ENCODE measurements at regions not wholly inside any gene's neighbourhood (a gene's known extent, or its start where the extent isn't known, plus 50 kb on each side); places are given as distances from the start of the nearest gene placed in this dataset.

DNA sequence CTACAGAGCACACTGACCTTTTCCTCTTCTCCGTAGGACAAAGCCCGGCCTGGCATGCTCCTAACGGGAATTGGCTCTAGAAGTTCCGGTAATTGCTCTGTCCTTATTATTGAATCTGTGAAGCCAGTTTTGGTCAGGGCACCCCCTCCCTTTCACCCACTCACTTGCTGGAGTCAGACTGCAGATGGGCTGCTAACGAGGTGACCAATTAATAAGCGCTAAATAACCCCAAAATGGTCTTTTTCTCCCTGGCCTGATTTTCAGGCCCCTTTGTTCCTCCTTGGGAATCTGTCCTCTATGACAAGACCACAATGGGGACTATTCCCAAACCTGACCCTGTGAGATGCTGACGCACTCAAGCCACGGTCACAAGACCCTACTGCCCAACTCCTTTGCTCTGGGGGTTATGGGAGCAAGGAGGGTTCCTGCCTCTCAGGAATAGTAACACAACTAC lies 610.0 kb upstream of the CADM1 start:
- DNase-seq (ENCODE audit: low spot score), result no peak

DNA sequence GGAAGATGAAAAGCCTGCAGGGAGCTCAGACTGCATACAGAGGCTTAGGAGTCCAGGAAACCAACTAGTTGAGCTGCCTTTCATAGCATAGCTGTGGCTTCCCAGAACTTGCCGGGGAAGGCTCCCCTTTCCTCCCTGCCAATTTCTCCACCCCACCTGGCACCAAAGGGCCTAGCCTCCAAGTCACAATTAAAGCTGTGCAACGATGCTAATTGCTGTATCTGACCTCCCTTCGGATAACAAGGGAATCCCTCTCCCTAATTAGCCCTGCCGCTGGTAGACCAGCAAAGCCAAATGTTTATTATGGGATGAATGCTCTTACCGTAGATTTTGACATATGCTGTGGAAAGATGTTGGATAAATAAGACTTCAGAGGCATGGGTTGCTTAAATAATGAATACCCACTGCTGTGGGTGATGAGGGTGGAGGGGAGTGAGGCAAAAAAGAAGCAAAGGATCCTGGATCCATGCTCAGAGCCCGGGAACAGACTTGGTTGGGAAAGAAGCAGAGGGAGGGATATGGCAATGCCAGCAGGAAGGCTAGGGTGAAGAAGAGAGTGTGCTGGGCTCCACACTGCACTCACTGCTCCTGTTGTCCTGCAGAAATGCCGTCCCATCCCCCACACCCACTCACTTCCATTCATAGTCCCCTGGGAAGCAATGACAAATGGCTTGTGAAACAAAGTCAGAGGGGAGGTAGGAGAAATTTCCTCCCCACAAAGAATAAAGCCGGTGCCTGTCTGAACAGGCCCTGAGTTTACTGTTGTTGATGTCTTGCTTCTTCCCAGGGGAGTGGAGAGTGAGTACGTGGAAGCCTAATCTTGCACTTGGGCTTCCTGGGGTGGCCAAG lies 608.1 kb upstream of the CADM1 start:
- no peak for DNase-seq (ENCODE audit: low spot score)

DNA sequence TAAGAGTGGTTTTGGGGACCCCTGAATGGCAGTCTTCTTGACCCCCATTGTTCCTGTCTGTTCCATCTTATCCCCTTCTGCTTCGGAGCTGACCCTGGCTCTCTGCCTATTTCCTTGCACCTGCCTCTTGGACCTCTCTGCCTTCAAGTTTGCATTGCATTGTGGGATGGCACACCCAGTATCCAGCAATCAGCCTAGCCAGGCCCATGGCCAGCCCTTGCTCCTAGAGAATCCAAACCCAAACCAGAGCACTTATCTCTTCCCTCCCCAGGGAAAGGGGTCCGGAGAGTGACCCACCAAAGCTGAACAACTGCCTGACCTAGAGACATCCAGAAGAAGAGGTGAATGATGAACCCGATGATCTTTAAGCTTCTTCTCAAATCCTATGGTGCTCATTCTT lies 607.3 kb upstream of the CADM1 start:
- no peak for DNase-seq (ENCODE audit: low spot score)

DNA sequence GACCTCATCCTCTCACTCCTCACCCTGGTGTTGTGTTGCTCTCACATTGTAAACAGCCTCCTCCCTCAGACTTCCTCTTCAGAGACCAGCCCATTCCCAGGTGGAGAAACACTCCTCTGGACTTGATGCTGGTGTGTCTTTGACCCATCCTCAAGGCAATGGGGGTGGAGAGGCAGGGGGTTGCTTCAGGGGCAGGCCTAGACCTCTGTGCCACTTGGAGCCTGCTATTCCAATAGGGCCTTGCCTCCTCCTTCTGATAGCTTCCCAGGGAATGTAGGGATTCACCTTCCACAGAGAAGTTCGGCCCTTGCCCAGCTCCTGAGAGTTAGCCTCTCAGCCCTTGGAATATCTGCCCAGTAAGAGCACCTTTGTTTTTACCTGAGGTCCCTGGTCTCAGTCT lies 606.6 kb upstream of the CADM1 start:
- no peak for DNase-seq (ENCODE audit: low spot score)

DNA sequence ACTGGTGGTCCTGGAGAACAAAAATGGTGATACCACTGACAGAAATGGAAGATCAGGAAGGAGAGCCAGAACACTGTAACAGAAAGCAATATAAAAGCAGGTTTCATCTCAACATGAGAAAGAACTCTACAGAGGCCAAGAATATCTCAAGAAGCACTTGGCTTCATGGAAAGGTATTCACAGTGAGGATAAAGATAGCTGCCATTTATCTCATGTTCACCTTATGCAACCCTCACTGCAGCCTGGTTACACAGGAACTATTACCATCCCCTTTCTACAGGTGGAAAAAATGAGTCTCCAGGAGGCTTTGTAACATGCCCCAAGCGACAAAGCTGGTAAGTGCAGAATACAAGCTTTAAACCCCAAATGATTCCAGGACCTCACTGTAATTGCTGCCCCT lies 606.1 kb upstream of the CADM1 start:
- no peak for DNase-seq (ENCODE audit: low spot score)

DNA sequence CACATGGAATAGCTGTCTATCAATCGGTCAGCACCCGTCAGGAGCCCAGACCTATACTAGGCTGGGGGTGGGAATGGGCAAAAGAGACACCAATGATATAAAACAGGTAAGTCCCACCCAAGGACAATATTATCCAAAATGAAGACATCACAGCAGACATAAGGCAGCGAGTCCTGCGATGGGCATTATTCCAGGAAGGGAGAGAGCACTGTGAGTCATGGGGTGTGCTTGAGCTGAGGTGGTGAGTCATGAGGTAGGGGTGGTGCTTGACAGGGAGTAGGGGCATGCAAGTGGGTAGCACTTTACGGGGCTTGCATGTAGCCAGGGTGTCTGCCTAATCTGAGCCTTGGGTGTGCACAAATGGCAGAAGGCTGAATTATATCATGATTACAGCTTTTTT lies 605.0 kb upstream of the CADM1 start:
- DNase-seq (ENCODE audit: low spot score), result no peak

DNA sequence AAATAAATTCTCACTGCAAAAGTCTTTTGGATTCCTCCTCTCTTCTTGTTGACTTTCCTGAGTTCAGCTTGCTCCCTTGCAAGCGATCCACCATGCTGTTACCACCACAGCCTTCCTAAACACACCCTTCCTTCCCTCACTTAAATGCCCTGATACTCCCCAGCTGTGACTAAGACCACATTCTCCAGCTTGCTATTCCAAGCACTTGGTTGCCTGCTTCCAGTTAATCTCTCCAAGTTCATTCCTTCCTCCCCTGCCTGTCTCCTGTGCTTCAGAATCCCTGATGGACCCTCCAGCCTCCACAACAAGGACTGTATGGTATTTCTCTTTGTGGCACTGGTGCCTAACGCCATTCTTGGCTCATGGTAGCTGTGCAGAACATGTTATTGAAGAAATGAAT lies 603.9 kb upstream of the CADM1 start:
- DNase-seq (ENCODE audit: low spot score), result no peak

DNA sequence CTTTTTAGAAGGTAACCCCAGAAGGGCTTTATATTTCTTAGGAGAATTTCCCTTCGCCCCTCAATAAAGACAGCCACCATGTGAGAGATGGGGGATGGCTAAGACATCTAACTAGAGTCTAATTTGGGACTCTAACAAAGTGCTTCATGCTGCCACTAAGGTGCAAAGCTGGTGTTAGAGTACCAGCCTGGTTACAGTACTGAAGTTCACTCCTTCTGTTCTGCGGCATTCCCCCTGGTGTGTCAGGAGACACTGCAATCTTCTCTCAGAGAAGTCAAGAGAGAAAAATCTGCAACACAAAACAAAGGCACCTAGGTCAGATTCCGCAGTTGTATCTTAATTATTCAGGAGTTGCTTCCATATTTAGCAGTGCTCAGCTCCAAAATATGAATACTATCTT lies 603.0 kb upstream of the CADM1 start:
- DNase-seq (ENCODE audit: low spot score), result no peak

DNA sequence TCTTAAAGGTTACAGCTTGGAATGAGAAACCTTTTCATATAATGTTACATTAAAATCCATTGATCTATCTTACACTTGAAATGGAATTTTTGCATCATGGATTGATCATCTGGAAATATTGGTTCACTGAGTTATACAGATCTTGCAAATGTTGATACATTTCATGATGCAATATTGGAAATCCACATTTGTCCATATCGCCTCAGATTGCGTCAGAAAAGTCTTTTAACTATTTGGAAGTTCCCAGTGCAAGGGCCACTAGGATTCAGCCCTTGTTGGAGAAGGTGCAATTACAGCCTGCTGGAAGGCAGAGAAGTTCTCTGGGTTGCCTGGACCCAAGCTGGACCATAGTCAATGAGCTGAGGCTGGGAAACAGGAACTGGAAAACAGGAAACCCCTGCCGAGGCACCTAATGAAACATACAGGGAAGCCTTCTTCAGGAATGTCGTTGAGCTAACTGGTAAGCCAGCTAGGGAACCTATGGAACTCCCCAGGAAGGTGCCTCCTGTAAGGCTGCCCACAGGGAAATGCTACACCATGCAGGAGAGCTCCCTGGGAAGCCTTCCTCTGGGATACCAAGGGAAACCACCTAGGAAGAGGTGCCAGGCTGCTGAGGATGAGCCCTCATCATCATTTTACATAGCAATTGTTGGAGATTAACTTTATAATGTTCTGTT lies 600.4 kb upstream of the CADM1 start:
- DNase-seq (ENCODE audit: low spot score), result no peak

DNA sequence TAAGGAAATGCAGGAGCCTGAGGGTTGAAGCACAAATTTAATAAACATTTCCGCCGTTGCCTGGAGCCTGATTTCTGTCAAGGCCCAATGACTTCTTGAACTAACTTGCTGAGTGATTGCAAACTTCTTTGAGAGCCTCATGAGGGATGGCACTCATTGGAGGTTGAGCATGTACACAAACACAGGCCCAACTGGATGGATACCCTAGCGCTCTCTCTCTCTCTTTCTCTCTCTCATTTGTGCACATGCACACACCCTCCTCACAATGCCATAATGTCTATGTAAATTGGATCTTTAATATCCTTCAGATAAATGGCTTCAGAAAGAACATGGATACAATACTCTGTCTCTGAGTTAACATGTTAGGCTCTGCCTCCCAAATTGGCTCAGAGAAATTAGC lies 597.7 kb upstream of the CADM1 start:
- DNase-seq (ENCODE audit: low spot score), result no peak

DNA sequence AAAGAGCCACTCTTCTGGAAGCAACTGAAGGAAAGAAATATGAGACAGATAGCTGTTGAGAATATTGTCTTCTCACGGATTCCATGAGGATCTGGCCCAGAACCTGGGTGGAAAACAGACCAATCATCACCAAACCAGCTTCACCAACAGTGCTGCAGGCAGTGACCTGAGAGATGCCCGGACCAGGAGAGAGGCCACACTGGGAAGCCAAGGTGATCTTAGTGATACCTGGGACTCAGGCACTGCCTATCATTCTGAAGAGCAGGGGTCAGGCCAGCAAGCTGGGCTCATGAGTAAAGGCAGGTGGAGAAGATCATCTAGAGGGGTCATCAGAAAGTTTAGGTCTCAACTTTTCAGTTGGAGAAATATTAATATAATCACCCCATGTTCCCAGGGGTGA lies 595.8 kb upstream of the CADM1 start:
- no peak for DNase-seq (ENCODE audit: low spot score)

DNA sequence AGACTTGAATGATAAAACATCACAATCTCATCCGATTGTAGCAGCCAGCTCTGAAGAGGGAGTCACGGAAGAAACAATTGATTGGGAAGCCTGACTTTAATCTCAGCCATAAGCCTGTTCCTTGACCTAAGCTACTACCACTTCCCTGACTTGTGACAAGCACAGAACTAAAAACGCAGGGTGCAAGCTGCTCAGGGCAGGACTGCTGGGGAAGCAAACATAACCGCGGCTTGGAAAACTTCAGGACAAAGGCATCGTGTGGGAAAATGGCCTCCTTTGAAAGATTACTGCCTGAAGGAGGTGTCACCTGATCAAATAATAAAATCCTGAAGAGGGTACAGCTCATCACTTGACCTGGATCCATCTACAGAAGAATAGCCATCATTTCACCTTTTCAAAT lies 595.3 kb upstream of the CADM1 start:
- DNase-seq (ENCODE audit: low spot score), result no peak

DNA sequence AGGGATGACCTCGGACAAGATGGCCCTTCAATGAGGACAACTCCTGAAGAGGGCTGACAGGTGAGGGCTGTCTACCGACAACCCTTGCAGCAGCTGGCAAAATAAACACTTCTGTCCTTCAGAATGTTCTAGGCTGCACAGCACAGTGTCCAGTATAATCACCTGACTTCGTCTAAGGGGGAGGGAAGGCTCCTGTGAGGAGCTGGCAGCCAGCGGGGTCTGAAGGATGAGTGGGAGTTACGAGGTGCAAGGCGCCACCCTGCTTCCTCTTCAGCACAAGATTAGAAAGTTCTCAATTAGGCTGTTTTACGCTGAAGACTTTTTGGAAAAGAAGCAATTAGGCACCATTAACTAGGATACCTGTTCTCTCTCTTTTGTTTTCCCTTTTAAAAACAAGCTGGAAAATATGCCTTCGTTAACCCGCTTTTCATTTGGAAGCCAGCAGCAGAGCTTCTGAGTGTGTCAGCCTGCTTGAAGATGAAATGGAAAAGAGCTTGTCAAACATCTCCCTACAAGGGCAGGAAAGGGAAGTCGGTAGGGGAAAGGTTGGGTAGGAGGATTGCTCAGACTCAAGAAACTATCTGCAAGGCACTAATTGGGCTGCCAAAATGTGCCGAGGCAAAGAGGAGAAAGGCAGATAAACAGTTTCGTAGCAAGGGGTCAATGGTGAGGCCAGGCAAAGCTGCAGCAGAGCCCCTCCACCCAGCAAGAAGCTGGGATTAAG lies 592.2 kb upstream of the CADM1 start:
- DNase-seq (ENCODE audit: low spot score), result no peak

DNA sequence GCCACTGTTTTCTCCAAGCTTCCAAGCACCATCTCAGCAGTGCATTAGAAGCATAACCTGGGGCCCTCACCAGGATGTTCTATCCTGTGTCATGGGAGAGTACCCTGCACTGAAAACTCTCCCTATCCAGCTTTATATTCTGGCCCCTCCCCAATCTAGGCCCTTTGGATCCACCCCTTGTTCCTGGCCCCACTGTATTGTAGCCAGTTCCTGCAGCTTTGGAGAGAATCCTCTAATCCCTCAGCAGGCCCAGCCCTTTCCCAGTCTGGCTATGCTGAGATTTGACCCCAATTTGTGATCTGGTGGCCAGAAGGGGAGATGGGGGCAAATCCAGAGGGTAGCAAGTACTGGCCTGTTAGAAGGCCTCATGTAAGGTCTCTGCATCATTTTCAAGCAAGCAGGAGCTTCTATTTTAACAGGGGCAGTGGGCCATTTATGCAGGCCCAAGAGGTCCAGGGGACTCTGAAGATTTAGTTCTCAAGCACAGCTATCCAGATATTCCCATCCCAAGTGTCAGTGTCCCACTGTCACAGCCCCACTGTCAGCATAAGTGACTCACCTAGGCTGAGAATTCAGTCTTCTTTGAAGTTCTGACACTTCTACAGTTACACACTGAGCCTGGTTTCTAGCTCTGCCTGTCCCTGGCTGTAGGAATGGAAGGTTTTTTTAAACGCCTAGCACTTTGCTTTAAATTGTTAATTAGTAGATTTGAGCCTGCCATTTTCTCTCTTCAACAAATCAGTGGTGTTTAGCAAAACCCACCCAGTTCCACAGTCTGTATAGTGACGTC lies 589.5 kb upstream of the CADM1 start:
- no peak for DNase-seq (ENCODE audit: low spot score)

DNA sequence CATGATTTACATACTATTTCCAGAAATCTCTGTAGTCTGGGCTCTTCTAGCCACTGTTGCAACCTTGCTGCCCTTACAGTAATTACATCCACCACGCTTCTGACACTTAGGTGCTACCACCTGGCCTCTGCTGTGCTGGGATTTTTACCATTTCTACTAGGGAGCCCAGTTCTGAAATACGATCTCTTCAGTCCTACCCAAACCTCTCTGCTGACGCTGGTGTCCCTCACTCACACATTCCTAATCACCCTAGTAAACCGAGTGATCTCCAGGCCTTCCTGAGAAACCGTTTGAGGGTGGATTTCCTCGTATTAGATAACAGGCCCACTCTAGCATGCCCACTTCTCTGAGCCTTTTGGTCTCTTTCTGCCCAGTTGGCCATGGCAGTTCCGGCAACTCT lies 588.9 kb upstream of the CADM1 start:
- DNase-seq (ENCODE audit: low spot score), result no peak

DNA sequence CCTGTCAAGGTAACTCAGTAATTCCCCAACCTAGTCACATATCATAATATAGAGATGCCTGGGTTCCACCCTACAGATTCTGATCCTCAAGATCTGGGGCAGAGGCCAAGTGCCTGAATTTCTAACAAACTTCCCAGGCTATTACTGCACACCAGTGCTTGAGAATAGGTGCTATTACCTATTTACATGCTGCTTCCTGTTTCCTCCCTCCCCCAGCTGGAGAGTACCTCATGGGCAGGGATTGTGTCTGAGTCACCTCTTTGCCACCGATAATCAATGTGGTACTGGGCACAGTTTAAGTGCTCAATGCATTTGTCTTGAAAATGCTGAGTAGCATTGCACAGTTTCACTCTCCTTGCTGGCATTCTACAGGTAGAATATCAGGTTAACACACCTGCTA lies 582.2 kb upstream of the CADM1 start:
- no peak for DNase-seq (ENCODE audit: low spot score)

DNA sequence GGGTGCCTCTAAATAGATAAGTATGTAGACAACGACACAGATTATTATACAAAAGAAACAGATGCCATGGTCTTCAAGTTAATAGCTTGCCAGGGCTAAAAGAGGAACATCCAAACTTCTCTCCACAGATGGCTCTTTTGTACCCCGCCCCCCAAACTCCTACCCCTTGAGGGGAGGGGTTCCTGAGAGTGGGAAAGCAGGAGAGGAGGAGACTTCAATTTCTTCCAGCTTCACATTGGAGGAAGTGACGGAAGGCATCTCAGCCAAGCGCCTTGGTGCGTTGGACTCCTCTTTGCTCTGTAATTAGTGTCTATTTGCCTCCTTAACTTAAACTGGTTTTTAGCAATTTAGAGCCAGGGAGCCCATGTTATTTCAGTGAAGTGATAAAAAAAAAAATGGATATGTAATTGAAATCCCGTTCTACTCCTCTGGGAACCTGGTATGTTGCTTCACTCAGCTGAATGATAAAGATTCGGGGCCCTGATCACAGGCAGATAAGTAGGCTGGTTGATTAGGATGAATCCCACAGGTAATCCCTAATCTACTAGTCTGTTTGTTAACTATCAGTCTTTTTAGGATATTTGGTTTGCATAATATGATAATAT lies 580.9 kb upstream of the CADM1 start:
- no peak for DNase-seq (ENCODE audit: low spot score)

DNA sequence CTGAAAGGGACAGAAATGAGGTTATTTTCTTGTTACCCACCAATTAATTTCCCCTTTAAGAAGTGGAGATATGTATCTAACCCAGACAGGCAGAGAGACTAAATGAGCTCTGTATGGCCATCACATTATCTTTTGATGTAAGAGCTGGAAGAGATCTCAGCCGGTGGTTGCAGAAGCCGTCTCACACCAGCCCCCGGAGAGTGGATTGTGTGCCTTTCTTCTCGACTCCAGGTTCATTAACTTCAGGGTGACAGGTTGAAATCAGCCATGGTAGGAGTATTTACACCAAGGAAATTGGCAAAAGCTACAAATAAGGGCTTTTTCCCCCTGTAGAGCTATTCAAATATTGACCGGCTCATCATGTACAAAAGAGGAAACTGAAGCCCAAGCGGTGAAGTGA lies 580.3 kb upstream of the CADM1 start:
- DNase-seq (ENCODE audit: low spot score), result no peak

DNA sequence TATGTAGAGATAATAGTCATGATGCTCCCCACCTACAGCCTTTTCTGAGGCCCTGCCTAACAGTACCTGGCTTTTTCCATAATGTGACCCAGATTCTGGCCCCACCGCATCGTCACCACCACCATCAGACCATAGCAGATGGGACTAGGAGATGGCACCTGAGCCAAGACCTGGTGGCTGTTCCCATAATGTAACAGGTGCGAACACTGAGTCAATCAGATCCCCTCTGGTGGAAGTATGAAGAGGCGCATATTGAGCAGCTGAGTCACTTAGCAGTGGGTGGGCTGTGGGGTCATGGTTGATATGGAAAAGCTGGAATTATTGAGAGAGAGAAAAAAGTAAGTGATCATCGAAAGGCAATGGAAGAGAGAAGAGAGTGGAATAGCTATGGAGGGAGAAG lies 578.0 kb upstream of the CADM1 start:
- DNase-seq (ENCODE audit: low spot score), result no peak

DNA sequence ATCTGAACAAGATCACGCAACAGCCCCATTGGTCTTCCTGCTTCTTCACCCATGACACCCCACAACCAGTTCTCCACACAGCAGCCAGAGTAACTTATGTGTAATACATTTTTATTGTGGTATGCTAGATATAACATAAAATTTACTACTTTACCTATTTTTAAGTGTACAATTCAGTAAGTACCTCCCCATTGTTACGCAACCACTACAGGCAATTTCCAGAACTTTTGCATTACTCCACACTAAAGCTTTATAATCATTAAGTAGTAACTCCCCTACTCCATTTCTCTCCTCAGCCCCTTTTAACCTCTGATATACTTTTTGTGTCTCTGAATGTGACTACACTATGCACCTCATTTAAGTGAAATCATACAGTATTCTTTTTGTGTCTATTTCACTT lies 575.4 kb upstream of the CADM1 start:
- no peak for DNase-seq (ENCODE audit: low spot score)

DNA sequence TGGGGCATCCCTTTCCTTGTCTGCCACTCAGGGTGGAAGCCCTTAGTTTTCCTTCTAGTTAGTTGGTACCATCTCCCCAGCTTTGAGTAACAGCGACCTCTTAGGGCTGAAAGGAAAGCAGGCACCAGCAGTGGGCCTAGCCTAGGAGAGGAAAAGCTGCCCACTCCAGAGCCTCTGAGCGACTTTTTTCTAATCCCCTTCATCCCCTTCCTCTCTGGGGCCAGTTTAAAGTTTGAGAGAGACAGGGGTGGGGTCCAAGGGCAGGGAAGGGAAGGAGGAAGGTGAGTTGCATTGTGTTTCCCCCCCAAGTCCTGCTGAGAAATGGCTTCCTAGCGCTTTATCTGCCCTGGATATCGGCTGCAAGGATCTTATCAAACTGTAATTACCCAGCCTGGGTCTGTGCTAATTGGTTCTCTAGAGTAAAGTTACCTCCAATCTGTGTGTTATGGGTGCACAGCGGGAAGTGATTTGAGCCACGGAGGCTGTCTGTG lies 573.9 kb upstream of the CADM1 start:
- no peak for DNase-seq (ENCODE audit: low spot score)

DNA sequence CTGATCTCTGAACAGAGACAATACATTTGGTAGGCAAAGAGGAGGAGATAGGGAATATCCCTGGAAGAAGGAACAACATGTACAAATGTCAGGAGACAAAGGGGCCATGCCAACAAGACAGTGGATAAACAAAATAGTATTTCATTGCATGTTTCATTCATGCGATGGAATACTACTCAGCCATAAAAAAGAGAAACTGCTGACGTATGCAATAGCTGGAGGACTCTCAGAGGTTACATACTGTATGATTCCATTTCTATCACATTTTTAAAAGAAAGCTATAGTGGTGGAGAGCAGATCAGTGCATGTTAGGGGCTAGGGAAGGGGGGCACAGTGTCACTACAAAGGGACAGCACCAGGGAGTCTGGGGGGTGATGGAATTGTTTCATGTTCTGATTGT lies 572.9 kb upstream of the CADM1 start:
- no peak for DNase-seq (ENCODE audit: low spot score)

Data from GM03348 (cell line).